IMR-90 (cell line): ENCODE measurements at regions not wholly inside any gene's neighbourhood (a gene's known extent, or its start where the extent isn't known, plus 50 kb on each side); places are given as distances from the start of the nearest gene placed in this dataset.

ENCODE experiments used
- ATAC-seq: fragments of 200-7000 bp; cut with Tn5 transposase; 2 replicates; pipeline ENCODE4 v1.9.1; 2020; ENCODE audit warnings: low read depth, mild to moderate bottlenecking, moderate library complexity
- BruUV-seq: library from RNA; stranded (reverse); fragments of 400-500 nt; replicated peaks from 2 replicates; lab custom pipeline; 2021; lab: Mats Ljungman, UMichigan
- CTCF ChIA-PET: fragments of 300-600 bp; formaldehyde crosslinking; extraction: SDS; loops from one replicate; lab custom pipeline; 2021; ENCODE audit warnings: antibody characterized with exemption; lab: Yijun Ruan, JAX
- POLR2A ChIA-PET: fragments of 300-600 bp; sonication (Branson Sonifier 250); formaldehyde crosslinking; loops from one replicate; lab custom pipeline; 2022; ENCODE audit warnings: antibody characterized with exemption; ENCODE audit not compliant: unreplicated experiment; lab: Charles Lee
- DNase-seq: peaks from one replicate; pipeline ENCODE4 v3.0.0; 2013
- H2AFZ ChIP-seq: replicated peaks from 2 replicates; pipeline ENCODE3; 2013; ENCODE audit warnings: low read length, mild to moderate bottlenecking; ENCODE audit not compliant: poor library complexity
- H2AK5ac ChIP-seq: 2 replicates; pipeline ENCODE4 v1.6.1; 2013; ENCODE audit warnings: low read depth, low read length, inconsistent platforms
- H2AK9ac ChIP-seq: replicated peaks from 2 replicates; pipeline ENCODE3; 2013; ENCODE audit warnings: mild to moderate bottlenecking, low read depth, low read length, moderate library complexity; ENCODE audit not compliant: poor library complexity
- H2BK120ac ChIP-seq: 2 replicates; pipeline ENCODE4 v1.6.1; 2013; ENCODE audit warnings: low read depth, low read length, inconsistent platforms
- H2BK15ac ChIP-seq: 3 replicates; pipeline ENCODE4 v1.6.1; 2013; ENCODE audit warnings: low read depth, low read length, inconsistent platforms
- H2BK20ac ChIP-seq: 2 replicates; pipeline ENCODE4 v1.6.1; 2013; ENCODE audit warnings: low read depth, mild to moderate bottlenecking, inconsistent platforms, low read length, moderate library complexity
- H2BK5ac ChIP-seq: 2 replicates; pipeline ENCODE4 v1.6.1; 2013; ENCODE audit warnings: mild to moderate bottlenecking, low read depth, low read length, inconsistent platforms; ENCODE audit not compliant: poor library complexity, severe bottlenecking
- H3K14ac ChIP-seq: replicated peaks from 2 replicates; pipeline ENCODE4 v1.6.1; 2013; ENCODE audit warnings: low read depth, low read length, inconsistent platforms
- H3K18ac ChIP-seq: 2 replicates; pipeline ENCODE4 v1.6.1; 2013; ENCODE audit warnings: low read depth, low read length, control low read depth
- H3K23ac ChIP-seq: 2 replicates; pipeline ENCODE4 v1.6.1; 2013; ENCODE audit warnings: low read depth, low read length, inconsistent platforms
- H3K27ac ChIP-seq: 2 replicates; pipeline ENCODE4 v1.5.1; 2013; ENCODE audit warnings: mild to moderate bottlenecking, control low read depth, low read length; ENCODE audit not compliant: insufficient read depth
- H3K27me3 ChIP-seq: 2 replicates; pipeline ENCODE4 v1.6.1; 2013; ENCODE audit warnings: low read length; ENCODE audit not compliant: control insufficient read depth, insufficient read depth
- H3K36me3 ChIP-seq: 2 replicates; pipeline ENCODE4 v1.6.1; 2013; ENCODE audit warnings: low read length, mixed read lengths; ENCODE audit not compliant: control insufficient read depth, insufficient read depth
- H3K4ac ChIP-seq: 2 replicates; pipeline ENCODE4 v1.6.1; 2013; ENCODE audit warnings: low read depth, low read length, inconsistent platforms
- H3K4me1 ChIP-seq: 2 replicates; pipeline ENCODE4 v1.6.1; 2013; ENCODE audit warnings: low read length, mixed read lengths; ENCODE audit not compliant: control insufficient read depth, insufficient read depth
- H3K4me2 ChIP-seq: 2 replicates; pipeline ENCODE4 v1.6.1; 2013; ENCODE audit warnings: low read depth, mild to moderate bottlenecking, control low read depth, low read length, moderate library complexity
- H3K4me3 ChIP-seq: 2 replicates; pipeline ENCODE4 v1.5.1; 2013; ENCODE audit warnings: low read depth, mild to moderate bottlenecking, control low read depth, low read length, moderate library complexity; ENCODE audit not compliant: insufficient read depth
- H3K56ac ChIP-seq: 2 replicates; pipeline ENCODE4 v1.6.1; 2013; ENCODE audit warnings: low read length, inconsistent platforms; ENCODE audit not compliant: insufficient read depth; ENCODE audit errors: extremely low read depth
- H3K79me1 ChIP-seq, 2 experiments: 2 replicates each; pipeline ENCODE4 v1.6.1; 2013; ENCODE audit warnings: low read length in 2 of 2, inconsistent platforms in 1 of 2, low read depth in 1 of 2
- H3K9ac ChIP-seq: 2 replicates; pipeline ENCODE4 v1.6.1; 2013; ENCODE audit warnings: low read depth, low read length, control low read depth
- H3K9me1 ChIP-seq: 2 replicates; pipeline ENCODE4 v1.6.1; 2013; ENCODE audit warnings: low read length, inconsistent platforms; ENCODE audit not compliant: insufficient read depth
- H3K9me3 ChIP-seq: 2 replicates; pipeline ENCODE4 v1.6.1; 2013; ENCODE audit warnings: low read length; ENCODE audit not compliant: control insufficient read depth, insufficient read depth
- H4K20me1 ChIP-seq: 2 replicates; pipeline ENCODE4 v1.6.1; 2013; ENCODE audit warnings: low read length, inconsistent platforms; ENCODE audit not compliant: insufficient read depth
- H4K5ac ChIP-seq: 2 replicates; pipeline ENCODE4 v1.6.1; 2013; ENCODE audit warnings: mild to moderate bottlenecking, low read depth, low read length, control low read depth
- H4K8ac ChIP-seq, 2 experiments: 2 replicates each; pipeline ENCODE4 v1.6.1; 2013; ENCODE audit warnings: low read depth in 2 of 2, low read length in 2 of 2, control low read depth in 1 of 2, inconsistent platforms in 1 of 2
- H4K91ac ChIP-seq: 2 replicates; pipeline ENCODE4 v1.6.1; 2013; ENCODE audit warnings: low read depth, low read length, inconsistent platforms; ENCODE audit not compliant: insufficient read depth
- CEBPB ChIP-seq: IDR thresholded peaks from 2 replicates; pipeline ENCODE4 v1.6.1; 2012; ENCODE audit warnings: low read depth, low read length, improper control_type of control experiment
- MAFK ChIP-seq: IDR thresholded peaks from 2 replicates; pipeline ENCODE4 v1.6.1; 2012; ENCODE audit warnings: low read depth, low read length, improper control_type of control experiment
- MAZ ChIP-seq: IDR thresholded peaks from 2 replicates; pipeline ENCODE4 v1.6.1; 2012; ENCODE audit warnings: low read depth, mild to moderate bottlenecking, low read length, improper control_type of control experiment, moderate library complexity, borderline replicate concordance
- NFE2L2 ChIP-seq: fragments of 150-350 bp; IDR thresholded peaks from 2 replicates; pipeline ENCODE4 v1.6.1; 2016; ENCODE audit warnings: low read depth, mild to moderate bottlenecking, low read length
- POLR2A ChIP-seq: IDR thresholded peaks from 2 replicates; pipeline ENCODE4 v1.6.1; 2012; ENCODE audit warnings: mild to moderate bottlenecking, low read depth, low read length
- RCOR1 ChIP-seq: IDR thresholded peaks from 2 replicates; pipeline ENCODE4 v1.6.1; 2012; ENCODE audit warnings: mild to moderate bottlenecking, low read length, improper control_type of control experiment; ENCODE audit not compliant: insufficient replicate concordance
- SMC3 ChIP-seq: fragments of 150-350 bp; IDR thresholded peaks from 2 replicates; pipeline ENCODE4 v1.6.1; 2016; ENCODE audit warnings: low read depth, mild to moderate bottlenecking, antibody characterized with exemption, low read length, moderate library complexity
- WGBS, 2 experiments: methylation state at CpG; one replicate each; pipeline versions ENCODE4 v1.1.5 to v1.1.7; 2013; ENCODE audit warnings: missing lambda C conversion rate in 2 of 2; ENCODE audit not compliant: insufficient read length in 1 of 2; ENCODE audit errors: extremely low coverage in 2 of 2; 5-methylcytosine and 5-hydroxymethylcytosine counted together
- dilution Hi-C: fragments of 300-500 bp; cut with HindIII; formaldehyde crosslinking; loops from one replicate; pipeline ENCODE4 v1.14.3; 2018; ENCODE audit warnings: low sequenced_read_pairs; ENCODE audit not compliant: unreplicated experiment
- in situ Hi-C: fragments of 300-500 bp; cut with MboI; formaldehyde crosslinking; loops from 3 replicates; pipeline ENCODE4 v1.14.3; 2019; ENCODE audit warnings: low sequenced_read_pairs, inconsistent platforms, mixed read lengths
- intact Hi-C: fragments of 100-400 bp; cut with micrococcal nuclease; formaldehyde crosslinking; loops from 2 replicates; pipeline ENCODE4 v1.10.0; 2022
- TF ChIP-seq, protein P1 (sequence below): conservative IDR thresholded peaks from 2 replicates; pipeline ENCODE4 v1.5.1; 2012; ENCODE audit warnings: mild to moderate bottlenecking, low read depth, low read length, improper control_type of control experiment
- TF ChIP-seq, protein P2 (sequence below): fragments of 150-350 bp; IDR thresholded peaks from 2 replicates; pipeline ENCODE4 v1.6.1; 2016; ENCODE audit warnings: low read depth, mild to moderate bottlenecking, low read length, moderate library complexity, borderline replicate concordance

DNA sequence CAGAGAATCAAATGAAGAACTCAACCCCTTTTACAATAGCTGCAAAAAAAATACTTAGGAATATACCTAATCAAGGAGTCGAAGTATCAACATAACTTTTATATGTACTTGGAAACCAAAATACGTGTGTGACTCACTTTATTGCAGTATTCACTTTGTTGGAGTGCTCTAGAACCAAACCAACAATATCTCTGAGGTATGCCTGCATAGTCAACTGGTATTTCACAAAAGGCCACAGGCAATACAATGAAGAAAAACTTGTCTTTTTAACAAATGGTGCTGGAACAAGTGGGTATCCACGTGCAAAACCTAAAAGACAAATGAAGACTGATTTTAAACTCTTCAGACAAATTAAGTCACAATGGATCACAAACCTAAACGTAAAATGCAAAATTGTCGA lies 385.7 kb downstream of the TLE1 start:
- no peak overlapping the region for H3K4ac ChIP-seq
- TF ChIP-seq, protein P1, sequence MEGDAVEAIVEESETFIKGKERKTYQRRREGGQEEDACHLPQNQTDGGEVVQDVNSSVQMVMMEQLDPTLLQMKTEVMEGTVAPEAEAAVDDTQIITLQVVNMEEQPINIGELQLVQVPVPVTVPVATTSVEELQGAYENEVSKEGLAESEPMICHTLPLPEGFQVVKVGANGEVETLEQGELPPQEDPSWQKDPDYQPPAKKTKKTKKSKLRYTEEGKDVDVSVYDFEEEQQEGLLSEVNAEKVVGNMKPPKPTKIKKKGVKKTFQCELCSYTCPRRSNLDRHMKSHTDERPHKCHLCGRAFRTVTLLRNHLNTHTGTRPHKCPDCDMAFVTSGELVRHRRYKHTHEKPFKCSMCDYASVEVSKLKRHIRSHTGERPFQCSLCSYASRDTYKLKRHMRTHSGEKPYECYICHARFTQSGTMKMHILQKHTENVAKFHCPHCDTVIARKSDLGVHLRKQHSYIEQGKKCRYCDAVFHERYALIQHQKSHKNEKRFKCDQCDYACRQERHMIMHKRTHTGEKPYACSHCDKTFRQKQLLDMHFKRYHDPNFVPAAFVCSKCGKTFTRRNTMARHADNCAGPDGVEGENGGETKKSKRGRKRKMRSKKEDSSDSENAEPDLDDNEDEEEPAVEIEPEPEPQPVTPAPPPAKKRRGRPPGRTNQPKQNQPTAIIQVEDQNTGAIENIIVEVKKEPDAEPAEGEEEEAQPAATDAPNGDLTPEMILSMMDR = no peak
- TF ChIP-seq MAZ = no peak
- no peak for TF ChIP-seq POLR2A
- no peak for TF ChIP-seq NFE2L2
- TF ChIP-seq RCOR1 = no peak
- TF ChIP-seq CEBPB = no peak
- no peak for TF ChIP-seq SMC3
- TF ChIP-seq, protein P2, sequence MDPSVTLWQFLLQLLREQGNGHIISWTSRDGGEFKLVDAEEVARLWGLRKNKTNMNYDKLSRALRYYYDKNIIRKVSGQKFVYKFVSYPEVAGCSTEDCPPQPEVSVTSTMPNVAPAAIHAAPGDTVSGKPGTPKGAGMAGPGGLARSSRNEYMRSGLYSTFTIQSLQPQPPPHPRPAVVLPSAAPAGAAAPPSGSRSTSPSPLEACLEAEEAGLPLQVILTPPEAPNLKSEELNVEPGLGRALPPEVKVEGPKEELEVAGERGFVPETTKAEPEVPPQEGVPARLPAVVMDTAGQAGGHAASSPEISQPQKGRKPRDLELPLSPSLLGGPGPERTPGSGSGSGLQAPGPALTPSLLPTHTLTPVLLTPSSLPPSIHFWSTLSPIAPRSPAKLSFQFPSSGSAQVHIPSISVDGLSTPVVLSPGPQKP = no peak
- TF ChIP-seq MAFK = no peak
- DNase-seq (no peak), ATAC-seq (no peak)
- no peak overlapping the region for H3K9ac ChIP-seq
- H3K9me3 ChIP-seq = peaks cover 3% of the 10 kb centered on the region; the same call in 1 of the 2 replicates
- intact Hi-C loops = loop anchor here (10.0 kb wide), 1 partner anchor 69 kb away; no protein-coding TSS in a partner anchor
- H4K91ac ChIP-seq = no peak overlapping the region
- in situ Hi-C loops = no loop called here
- no peak overlapping the region for H2AK9ac ChIP-seq
- no peak overlapping the region for H3K56ac ChIP-seq
- H4K8ac ChIP-seq = no peak overlapping the region
- H3K4me2 ChIP-seq = no peak overlapping the region
- H3K79me1 ChIP-seq = no peaks in the 10 kb centered on the region
- no peak overlapping the region for H3K23ac ChIP-seq
- H4K5ac ChIP-seq = no peak overlapping the region
- dilution Hi-C loops = no loop called here
- H3K18ac ChIP-seq = no peak overlapping the region
- H2BK5ac ChIP-seq = no peak overlapping the region
- no peak overlapping the region for H2BK15ac ChIP-seq
- H3K27me3 ChIP-seq = no peaks in the 10 kb centered on the region
- POLR2A ChIA-PET = no interaction called here
- H2AFZ ChIP-seq = no peak overlapping the region
- H2BK120ac ChIP-seq = no peak overlapping the region
- no peak overlapping the region for H3K14ac ChIP-seq
- H3K9me1 ChIP-seq = no peaks in the 10 kb centered on the region
- no peak overlapping the region for H3K4me3 ChIP-seq
- no peaks in the 10 kb centered on the region for H4K20me1 ChIP-seq
- no peaks in the 10 kb centered on the region for H3K36me3 ChIP-seq
- CTCF ChIA-PET = interaction anchor here (0.6 kb wide), 1 partner anchor 177 kb away, joined by 3 read pairs; no protein-coding TSS in a partner anchor
- no peaks in the 10 kb centered on the region for H3K4me1 ChIP-seq
- no peak overlapping the region for H3K27ac ChIP-seq
- no peak overlapping the region for H2AK5ac ChIP-seq
- no peak overlapping the region for H2BK20ac ChIP-seq
- WGBS, 2 experiments = no CpG with 5 or more reads among the region's 5 CpGs
- no TSS peak for BruUV-seq
